ENCODE measurements at regions not wholly inside any gene's neighbourhood (a gene's known extent, or its start where the extent isn't known, plus 50 kb on each side); places are given as distances from the start of the nearest gene placed in this dataset.

DNA sequence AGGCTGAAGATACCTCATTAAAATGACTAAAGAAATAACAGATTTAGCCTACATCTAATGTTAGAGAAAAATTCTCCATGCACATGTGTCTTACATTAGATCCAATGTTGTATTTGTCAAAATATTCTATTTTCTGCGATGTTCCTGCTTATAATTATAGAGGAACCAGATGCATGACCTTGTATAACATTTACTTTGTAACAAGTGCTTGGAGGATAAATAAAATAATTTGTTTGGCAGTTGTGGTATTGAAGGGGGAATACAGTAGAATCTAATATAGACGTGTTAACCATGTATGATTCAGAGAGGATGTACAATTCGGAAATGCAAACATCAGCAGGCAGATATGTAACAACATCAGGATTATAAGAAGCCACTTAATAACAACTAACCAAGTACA is 922.2 kb downstream of the TUSC7 start:
- TF ChIP-seq, protein P1, sequence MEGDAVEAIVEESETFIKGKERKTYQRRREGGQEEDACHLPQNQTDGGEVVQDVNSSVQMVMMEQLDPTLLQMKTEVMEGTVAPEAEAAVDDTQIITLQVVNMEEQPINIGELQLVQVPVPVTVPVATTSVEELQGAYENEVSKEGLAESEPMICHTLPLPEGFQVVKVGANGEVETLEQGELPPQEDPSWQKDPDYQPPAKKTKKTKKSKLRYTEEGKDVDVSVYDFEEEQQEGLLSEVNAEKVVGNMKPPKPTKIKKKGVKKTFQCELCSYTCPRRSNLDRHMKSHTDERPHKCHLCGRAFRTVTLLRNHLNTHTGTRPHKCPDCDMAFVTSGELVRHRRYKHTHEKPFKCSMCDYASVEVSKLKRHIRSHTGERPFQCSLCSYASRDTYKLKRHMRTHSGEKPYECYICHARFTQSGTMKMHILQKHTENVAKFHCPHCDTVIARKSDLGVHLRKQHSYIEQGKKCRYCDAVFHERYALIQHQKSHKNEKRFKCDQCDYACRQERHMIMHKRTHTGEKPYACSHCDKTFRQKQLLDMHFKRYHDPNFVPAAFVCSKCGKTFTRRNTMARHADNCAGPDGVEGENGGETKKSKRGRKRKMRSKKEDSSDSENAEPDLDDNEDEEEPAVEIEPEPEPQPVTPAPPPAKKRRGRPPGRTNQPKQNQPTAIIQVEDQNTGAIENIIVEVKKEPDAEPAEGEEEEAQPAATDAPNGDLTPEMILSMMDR (IDR thresholded peaks at IDR 0.05; ENCODE audit: low read length), result no peak
- TF ChIP-seq EZH2 (optimal IDR thresholded peaks at IDR 0.05; ENCODE audit: low read depth, low read length), result no peak

Measured in MM.1S (cell line).